PC-3 (cell line): ENCODE measurements at regions not wholly inside any gene's neighbourhood (a gene's known extent, or its start where the extent isn't known, plus 50 kb on each side); places are given as distances from the start of the nearest gene placed in this dataset.
"Not testable (repeated sequence)": the region's sequence is repeated elsewhere in the genome, so short reads cannot be mapped to it uniquely, and the experiment has no call there.

Source experiments
- CTCF ChIP-seq: fragments of 300-600 bp; sonication (generic); conservative IDR thresholded peaks from 2 replicates; pipeline ENCODE4 v1.5.1; 2017; ENCODE audit warnings: antibody characterized with exemption, low read depth, mild to moderate bottlenecking, low read length
- EZH2 ChIP-seq: fragments of 300-600 bp; sonication (generic); IDR thresholded peaks from one replicate; pipeline ENCODE4 v1.6.1; 2017; ENCODE audit warnings: antibody characterized with exemption, mild to moderate bottlenecking, low read length; ENCODE audit not compliant: unreplicated experiment
- EZH2phosphoT487 ChIP-seq: fragments of 300-600 bp; sonication (generic); IDR thresholded peaks from 2 replicates; pipeline ENCODE4 v1.6.1; 2018; ENCODE audit warnings: mild to moderate bottlenecking, antibody characterized with exemption, low read length, borderline replicate concordance

- TF ChIP-seq EZH2, CTCF, EZH2phosphoT487: not testable (repeated sequence)
These were observed 107.1 kb upstream of the TP53BP2 start for GRCh38 chr1:223952801-223953200.
